ENCODE measurements at regions not wholly inside any gene's neighbourhood (a gene's known extent, or its start where the extent isn't known, plus 50 kb on each side); places are given as distances from the start of the nearest gene placed in this dataset.

DNA sequence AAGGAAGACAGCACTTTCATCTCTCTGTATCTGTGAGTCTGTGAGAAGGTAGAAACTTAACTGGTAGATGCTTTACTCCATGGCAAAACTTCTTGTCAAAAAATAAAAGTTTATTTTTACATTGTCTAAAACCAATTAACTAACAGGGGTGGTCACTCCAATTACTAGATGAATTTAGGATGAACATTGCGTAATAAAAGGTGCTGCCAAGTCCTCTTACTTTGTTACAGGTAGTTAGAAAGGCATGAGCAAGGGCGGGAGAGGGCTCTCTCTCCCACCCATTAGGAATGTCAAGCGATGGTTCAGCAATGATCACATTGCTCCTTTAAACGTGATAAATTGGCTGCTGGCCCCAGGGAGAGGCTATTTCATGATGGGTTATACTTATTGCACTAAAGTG, 512.3 kb downstream of the SLITRK5 start:
- ChIA-PET POLR2A (ENCODE audit: unreplicated experiment) (no interaction called here), CTCF (no interaction called here)
- H2BK15ac ChIP-seq (ENCODE audit: low read depth, low read length) = no peak overlapping the region
- H2AFZ ChIP-seq (replicated peaks; ENCODE audit: low read length, poor library complexity) = no peak overlapping the region
- no peaks in the 10 kb centered on the region for H4K20me1 ChIP-seq (ENCODE audit: insufficient read depth, low read length)
- no peaks in the 10 kb centered on the region for H3K9me1 ChIP-seq (ENCODE audit: insufficient read depth, low read length)
- H3K23ac ChIP-seq (ENCODE audit: low read depth, low read length) = no peak overlapping the region
- ATAC-seq (ENCODE audit: low read depth) = no peak
- H2AK9ac ChIP-seq (replicated peaks; ENCODE audit: low read depth, low read length, poor library complexity) = no peak overlapping the region
- in situ Hi-C loops (cut with MboI; ENCODE audit: low sequenced_read_pairs) = no loop called here
- no peak overlapping the region for H3K18ac ChIP-seq (ENCODE audit: low read depth, low read length)
- H3K9ac ChIP-seq (ENCODE audit: low read depth, low read length) = no peak overlapping the region
- H2BK120ac ChIP-seq (ENCODE audit: low read depth, low read length) = no peak overlapping the region
- no peak overlapping the region for H3K56ac ChIP-seq (ENCODE audit: extremely low read depth, insufficient read depth, low read length)
- no TSS peak for BruUV-seq (replicated peaks)
- DNase-seq = no peak
- H4K91ac ChIP-seq (ENCODE audit: insufficient read depth, low read depth, low read length) = no peak overlapping the region
- no peak overlapping the region for H3K4me2 ChIP-seq (ENCODE audit: low read depth, low read length)
- H2AK5ac ChIP-seq (ENCODE audit: low read depth, low read length) = no peak overlapping the region
- no peak overlapping the region for H3K4ac ChIP-seq (ENCODE audit: low read depth, low read length)
- no peak overlapping the region for H2BK5ac ChIP-seq (ENCODE audit: low read depth, low read length, poor library complexity, severe bottlenecking)
- intact Hi-C loops (cut with micrococcal nuclease) = no loop called here
- no peaks in the 10 kb centered on the region for H3K36me3 ChIP-seq (ENCODE audit: control insufficient read depth, insufficient read depth, low read length)
- no peaks in the 10 kb centered on the region for H3K27me3 ChIP-seq (ENCODE audit: control insufficient read depth, insufficient read depth, low read length)
- no peak overlapping the region for H3K4me3 ChIP-seq (ENCODE audit: insufficient read depth, low read depth, low read length)
- H3K9me3 ChIP-seq (ENCODE audit: control insufficient read depth, insufficient read depth, low read length) = no peaks in the 10 kb centered on the region; the same call in 1 of the 2 replicates
- no peaks in the 10 kb centered on the region for H3K4me1 ChIP-seq (ENCODE audit: control insufficient read depth, insufficient read depth, low read length)
- TF ChIP-seq POLR2A (IDR thresholded peaks at IDR 0.05; ENCODE audit: low read depth, low read length) (no peak), CEBPB (IDR thresholded peaks at IDR 0.05; ENCODE audit: low read depth, low read length) (peak; percentile 60)
- no CpG with 5 or more reads among the region's 4 CpGs for WGBS, 2 experiments (ENCODE audit: extremely low coverage in 2 of 2, insufficient read length in 1 of 2)
- no peak overlapping the region for H4K5ac ChIP-seq (ENCODE audit: low read depth, low read length)
- H3K14ac ChIP-seq (replicated peaks; ENCODE audit: low read depth, low read length) = no peak overlapping the region
- H2BK20ac ChIP-seq (ENCODE audit: low read depth, low read length) = no peak overlapping the region
- dilution Hi-C loops (cut with HindIII; ENCODE audit: low sequenced_read_pairs, unreplicated experiment) = no loop called here
- no peak overlapping the region for H4K8ac ChIP-seq (ENCODE audit: low read depth in 2 of 2, low read length in 2 of 2)
- no peaks in the 10 kb centered on the region for H3K79me1 ChIP-seq (ENCODE audit: low read depth in 1 of 2, low read length in 2 of 2)
- H3K27ac ChIP-seq (ENCODE audit: insufficient read depth, low read length) = no peak overlapping the region

Data from IMR-90 (cell line).